Daoy (cell line): ENCODE measurements at regions not wholly inside any gene's neighbourhood (a gene's known extent, or its start where the extent isn't known, plus 50 kb on each side); places are given as distances from the start of the nearest gene placed in this dataset.
"Not testable (repeated sequence)": the region's sequence is repeated elsewhere in the genome, so short reads cannot be mapped to it uniquely, and the experiment has no call there.

Source experiments
- DNase-seq: peaks from one replicate; pipeline ENCODE4 v3.0.0-alpha.2; 2015; ENCODE audit warnings: low read depth

DNA sequence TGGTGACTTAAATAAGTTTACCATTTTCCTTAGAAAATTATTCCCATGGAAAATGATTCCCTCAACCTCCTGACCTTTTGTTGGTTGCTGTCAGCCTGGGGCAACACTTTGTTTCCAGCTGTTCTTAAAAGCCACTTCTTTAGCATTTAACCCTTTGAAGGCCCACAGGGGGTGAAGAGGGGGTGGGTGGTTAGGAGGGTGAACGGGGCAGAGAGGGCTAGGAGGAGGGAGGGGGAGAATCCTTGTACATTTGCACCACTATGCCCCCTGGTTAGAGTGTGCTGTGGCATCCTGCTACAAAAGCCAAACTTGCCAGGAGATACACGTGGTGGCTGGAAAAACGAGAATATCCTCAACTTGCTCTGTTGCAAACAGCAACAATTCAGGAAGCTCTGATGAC, 273.2 kb upstream of the RGMA start:
- no peak for DNase-seq

DNA sequence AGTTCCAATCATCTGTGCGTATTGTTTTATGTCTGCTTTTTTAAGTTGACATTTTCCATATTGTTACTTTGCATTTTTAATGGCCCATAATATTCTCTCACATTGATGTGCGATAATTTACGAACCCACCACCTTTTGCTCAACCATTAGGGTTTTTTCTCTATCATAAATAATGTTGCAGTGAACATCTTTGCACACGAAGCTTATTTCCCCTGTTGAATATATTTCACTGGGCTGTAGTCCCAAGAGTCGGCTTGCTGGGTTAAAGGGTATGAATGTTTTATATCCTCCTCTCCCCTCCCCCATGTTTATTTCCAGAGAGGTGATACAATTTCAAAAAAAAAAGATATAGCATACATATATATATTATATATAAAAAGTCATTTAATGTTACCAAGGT, 272.7 kb upstream of the RGMA start:
- DNase-seq, result no peak

DNA sequence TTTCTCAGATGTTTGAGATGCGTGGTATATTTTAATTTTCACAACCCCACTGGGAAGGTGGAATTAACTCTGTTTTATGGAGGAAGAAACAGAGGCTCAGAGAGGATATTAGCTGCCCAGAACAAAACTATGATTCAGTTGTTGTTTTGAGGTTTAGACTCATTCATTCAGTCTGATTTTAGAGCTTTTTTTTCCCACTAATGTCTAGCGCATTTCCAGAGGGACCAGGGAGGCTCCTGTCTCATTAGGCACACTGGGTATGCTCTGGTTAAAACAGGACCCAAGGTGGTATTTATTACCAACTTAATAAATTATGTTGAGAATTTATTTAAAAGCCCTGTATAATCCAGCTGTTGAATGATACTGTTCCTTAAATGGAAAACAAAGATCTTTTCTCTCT, 272.0 kb upstream of the RGMA start:
- DNase-seq, result peak; percentile 13

DNA sequence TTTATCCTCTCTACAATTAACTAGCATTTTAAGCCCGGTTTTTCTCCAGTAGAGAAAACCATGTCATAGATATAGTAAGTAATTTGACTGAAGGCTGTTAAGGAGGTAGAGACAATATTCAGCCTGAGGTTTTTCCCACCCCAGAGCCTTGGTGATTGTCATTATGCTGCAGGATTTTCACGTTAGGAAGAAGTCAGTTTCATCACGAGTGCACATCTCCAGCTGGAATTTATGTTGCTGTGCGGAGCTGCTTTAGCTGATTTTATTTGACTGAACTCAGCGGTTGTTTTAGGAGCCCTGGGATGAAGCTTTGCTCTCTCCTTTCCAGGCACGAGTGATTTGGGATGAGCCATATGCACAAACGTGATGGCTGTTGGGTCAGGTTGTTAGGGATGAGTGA, 271.3 kb upstream of the RGMA start:
- no peak for DNase-seq

DNA sequence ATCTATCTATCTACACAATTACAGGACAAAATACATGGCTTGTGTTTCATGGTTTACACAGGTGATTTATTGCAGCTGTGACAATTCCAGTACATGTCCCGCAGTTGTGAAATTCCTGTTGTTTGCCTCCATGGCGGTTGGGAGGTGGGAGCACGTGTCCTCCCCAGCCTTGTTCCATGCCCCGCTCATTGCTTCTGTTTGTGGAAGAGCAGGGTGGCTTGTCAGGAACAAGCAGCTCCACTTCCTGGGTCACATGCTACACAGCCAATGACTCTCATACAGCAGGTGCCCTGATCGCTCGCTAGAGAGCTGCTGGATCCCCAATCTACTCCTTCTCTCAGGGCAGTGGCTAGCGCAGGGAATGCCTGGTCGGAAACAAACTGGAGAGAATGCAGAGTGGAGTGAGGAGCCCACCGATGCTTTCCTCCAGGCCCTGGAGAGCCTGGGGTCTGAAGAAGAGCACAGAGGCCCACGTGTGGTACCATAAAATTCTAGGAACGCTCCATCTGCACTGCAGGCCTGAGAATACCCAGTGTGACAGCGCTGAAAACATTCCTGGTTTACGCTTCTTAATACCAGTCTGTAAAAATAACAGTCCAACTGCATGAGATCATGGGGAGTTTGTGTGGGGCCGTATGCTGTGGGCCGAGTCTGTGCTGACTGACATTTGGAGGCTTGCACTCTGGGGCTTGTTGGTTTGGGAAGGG, 270.6 kb upstream of the RGMA start:
- DNase-seq, result peak; percentile 65

DNA sequence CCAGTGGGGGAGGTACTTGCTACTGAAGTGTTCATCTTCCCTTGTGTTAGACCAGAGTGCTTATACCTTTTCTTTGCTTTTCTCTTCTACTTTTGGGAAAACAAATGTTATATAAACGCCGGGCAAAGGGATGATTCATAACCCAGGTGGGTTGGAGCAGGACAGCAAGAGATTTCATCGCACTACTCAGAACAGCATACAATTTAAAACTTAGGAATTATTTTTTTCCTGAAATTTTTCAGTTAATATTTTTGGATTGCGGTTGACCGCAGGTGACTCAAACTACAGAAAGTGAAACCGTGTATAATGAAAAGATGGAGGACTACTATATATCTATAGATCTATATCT, 270.0 kb upstream of the RGMA start:
- no peak for DNase-seq

DNA sequence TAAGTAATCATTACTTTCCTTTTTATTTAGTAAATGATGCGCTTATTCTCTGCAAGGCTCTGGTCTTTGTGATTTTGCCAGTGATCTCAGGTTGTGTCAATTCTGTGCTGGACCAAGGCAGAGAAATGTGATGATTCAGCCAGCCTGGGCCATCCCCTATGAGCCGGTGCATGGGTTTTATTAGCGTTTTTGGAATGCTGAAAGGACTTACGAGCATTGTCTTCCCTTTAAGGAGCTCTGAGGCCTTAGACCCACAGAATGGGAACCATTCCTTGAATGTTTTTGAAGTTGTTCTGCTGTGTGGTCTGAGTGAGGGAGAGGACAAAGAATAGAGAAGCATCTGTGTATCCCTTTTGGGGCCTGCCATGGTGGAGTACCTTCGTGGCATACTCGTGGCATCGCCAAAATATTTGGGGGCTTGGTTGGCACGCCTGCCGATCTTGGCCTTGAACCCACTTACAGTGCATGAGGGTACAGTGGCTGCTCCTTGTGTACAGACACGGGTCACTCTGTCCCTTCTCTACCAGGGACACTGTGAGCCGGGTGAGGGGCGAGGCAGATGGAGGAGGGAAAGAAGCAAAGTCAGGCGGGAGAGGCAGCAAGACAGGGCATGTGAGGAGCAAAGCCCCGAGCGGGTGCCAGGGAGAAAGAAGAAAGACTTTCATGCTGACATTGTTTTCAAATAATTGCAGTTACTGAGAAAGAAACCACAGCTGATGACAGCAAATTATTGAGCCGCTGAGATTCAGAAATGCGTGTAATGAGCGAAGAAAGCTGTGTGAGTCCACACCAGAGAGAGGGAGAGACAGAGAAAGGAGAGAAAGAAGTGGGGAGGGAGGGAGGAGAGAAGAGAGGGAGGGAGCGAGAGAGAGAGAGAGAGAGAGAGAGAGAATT, 269.4 kb upstream of the RGMA start:
- peak; percentile 41 for DNase-seq

DNA sequence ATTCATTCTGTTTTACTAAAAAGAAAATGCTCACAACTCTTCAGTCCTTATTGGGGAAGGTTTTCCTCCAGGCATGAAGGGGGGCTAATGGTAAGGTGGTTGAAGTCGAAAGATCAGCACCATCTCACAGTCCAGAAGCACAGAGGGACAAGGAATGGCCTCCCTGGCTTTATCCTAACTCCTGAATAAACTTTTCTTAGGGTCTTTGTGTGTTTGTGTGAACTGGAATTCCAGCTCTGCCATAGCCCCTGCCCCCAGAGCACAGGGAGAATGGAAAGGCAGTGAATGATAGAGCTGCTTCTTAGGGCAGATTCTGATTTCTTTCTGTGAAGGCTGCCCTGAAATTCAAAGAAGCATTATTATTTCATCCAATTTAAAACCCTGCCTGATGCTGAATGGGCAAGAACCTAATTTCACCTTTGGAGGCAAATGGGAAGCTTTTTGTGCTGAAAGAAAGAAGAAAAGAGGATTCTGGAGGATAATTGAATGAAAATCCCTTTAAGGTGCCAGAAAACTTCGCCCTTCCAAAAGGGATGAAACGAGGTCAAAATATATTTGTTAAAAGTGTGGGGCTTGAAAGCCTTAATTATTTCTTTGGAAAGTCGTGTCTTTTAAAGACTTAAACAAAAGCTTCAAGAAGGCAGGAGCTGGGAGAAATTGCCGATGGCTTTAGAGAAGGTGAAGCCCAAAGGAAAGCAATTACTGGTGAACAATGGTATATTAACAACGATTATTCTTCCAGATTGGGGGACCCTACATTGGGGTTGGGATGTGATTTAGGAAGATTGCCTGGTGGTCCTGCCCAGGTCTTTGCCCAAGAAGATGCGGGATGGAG, 259.9 kb upstream of the RGMA start:
- DNase-seq, result no peak

DNA sequence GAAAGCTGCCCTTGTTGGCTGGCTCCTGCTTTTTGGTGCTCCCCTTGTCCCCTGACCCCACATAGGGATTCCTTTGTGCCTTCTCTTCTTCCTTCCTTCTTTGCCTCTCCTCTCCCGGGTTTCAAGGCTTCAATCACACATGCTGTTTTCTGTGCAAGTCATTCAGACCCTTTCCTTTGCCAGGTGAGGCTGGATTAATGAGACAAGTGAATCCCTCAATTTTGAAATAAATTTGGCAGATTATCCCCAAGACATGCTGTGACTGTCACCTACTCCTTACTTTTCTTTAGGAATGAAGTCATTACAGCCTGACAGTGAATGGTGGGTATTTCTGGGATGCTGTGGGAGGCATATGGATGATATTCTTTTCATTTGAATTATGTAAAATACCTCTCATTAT, 259.0 kb upstream of the RGMA start:
- no peak for DNase-seq

DNA sequence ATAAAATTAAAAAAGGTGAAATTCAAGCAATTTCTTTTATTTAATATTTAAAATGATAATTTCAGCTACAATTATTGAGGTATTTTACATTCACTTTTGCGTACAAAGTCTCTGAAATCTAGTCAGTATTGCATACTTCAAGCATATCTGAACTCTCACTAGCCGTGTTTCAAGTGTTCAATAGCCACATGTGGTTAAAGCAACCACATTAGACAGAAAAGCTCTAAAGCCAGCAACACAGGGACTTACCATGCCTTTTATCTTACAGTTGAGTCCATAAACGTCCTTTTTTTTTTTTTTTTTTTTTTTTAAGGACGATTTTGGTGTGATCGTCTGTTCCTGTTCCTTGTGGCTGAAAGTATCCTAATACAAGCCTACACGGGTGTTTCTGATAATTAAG, 257.0 kb upstream of the RGMA start:
- no peak for DNase-seq

DNA sequence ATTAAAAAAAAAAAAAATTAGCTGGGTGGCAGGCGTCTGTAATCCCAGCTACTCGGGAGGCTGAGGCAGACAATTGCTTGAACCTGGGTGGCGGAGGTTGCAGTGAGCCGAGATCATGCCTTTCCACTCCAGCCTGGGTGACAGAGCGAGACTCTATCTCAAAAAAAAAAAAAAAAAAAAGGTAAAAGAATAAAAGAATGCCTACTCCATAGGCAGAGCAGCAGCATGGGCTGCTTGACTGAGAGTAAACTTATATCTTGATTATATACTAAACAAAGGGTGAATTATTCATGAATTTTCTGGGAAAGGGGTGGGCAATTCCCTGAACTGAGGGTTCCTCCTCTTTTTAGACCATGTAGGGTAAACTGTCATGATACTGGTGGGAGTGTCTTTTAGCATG, 254.4 kb upstream of the RGMA start:
- DNase-seq, result not testable (repeated sequence)

DNA sequence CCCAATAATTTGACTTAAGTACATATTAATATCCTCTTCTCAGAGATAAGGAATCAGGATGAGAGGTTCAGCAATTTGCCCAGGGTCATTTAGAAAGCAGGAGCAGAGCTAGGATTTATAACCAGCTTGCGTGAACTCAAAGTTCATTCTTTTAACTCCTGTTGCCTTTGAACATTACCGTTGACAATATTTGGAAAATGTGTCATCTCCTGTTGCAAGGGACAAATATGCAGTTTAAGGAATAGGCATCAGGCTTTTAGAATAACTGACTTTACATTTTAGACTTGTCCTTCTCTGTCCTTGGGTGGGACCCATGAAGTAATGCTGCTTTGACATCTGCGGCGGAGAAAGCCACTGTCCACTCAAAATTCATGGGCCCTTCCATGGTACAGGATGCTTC, 252.2 kb upstream of the RGMA start:
- DNase-seq, result no peak

DNA sequence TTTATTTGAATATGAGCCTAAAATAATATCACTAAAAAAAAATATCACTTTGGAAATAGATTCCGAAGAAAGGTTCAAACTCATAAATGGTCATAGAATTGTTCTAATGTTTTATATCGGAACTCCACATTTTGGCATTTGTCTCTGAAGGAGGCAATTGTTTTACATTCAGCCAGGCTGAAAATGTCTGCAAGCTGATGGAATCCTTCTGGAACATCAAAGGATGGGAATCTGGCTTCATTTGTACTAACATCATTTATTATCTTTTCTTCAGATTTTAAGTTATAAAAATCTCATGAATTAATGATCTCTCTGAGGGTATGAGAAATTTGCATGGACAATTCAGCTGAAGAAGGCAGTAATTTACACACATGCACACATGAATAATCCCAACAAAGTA, 251.4 kb upstream of the RGMA start:
- no peak for DNase-seq

DNA sequence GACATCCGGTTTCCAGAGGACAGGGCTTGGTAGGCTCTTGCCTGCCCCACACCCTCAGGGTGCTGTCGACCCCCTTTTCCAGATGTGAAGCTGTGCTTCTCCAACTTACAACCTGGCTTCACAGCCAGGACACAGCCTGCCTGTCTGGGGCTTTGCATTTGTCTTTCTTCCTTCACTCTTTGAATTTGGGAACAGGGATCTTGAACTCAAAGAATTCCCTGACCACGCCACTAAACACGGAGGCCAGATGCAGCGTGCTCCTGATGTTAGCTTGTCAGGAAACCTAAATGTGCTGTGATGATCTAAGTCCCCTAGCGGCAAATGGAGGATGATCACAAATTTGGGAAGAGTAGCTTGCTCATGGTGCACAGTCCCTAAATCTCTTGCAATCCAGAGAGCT, 244.8 kb upstream of the RGMA start:
- DNase-seq, result no peak

DNA sequence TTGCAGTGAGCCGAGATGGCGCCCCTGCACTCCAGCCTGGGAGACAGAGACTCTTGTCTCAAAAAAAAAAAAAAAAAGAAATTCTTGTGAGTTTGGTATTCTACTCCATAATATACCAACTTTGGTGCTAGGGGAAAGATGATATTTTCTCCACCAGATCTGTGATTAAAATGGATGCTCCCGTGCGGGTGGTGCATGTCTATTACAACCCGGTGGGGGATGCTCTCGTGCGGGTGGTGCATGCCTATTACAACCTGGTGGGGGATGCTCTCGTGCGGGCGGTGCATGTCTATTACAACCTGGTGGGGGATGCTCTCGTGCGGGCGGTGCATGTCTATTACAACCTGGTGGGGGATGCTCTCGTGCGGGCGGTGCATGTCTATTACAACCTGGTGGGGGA, 244.1 kb upstream of the RGMA start:
- DNase-seq, result not testable (repeated sequence)

DNA sequence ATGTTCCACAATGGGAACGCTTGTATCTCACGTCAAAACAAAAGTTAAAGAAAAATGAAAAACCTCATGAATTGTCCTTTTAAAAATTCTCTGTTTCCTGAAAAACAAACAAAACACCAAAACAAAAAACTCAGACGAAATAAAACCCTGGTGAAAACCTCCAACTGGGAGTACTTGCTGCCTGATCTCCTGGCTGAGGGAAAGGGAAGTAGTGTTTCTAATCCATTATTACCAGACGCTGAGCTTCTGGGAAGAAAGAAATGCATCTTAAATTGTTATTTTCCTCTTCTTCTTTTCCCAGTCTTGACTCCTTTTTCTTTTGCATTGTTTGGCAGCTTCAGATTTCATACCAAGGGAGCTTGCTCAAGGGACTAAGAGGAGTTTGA, 243.2 kb upstream of the RGMA start:
- DNase-seq, result no peak

DNA sequence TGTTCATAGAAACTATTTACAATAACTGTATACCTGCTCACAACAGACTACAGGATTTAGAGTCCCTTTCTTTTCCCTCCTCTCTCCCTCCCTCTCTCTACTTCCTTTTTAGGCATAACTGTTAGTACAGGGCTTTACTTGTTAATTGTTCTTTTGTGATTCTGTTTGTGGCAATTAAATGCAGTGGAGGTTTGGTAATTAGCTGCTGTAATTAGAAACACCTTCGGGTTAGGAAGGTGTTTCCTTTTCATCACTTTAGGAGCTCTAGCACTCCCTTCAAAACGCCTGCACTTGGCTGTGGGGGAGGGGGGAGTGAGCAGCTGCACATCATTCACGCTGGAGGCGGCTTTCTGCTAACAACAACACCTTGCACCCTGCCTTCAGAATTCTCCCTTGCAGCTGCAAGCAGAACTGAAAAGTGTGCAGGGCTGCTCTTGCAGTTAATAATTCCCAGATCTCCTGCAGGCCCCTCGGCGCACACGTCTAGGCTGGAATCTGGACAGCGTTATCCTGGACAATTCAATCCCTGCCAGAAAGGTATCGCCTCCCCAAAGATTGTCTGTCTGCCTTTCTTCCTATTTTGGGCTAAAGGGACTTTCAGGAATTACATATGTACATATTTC, 242.6 kb upstream of the RGMA start:
- DNase-seq, result no peak

DNA sequence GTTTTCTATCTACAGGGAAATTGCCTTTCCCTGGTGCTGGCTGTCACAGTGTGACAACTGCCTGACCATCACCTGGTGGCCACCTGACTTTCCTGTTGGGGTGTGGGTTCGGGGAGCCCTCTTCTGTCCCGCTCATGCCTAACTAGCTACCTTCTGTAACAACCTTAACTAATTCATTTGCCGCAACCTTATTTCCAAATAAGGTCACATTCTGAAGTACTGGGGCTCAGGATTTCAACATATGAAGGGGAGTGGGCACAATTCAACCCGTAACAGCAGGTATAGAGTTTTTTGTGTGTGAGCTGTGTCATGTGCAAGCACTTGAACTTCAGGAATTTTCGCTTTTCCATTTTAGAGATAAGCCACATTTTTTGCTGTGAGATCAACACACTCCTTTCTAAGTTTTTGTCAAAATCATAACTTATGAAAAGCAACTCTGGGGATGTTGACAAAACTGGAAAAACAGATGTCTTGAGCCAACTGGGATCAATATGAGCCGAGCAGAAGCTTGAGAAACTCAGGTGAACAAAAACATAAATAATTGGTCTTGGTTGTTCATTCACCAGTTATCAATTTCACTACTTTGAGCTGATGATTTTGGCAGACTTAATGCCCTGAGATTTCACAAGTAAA, 242.0 kb upstream of the RGMA start:
- DNase-seq, result no peak

DNA sequence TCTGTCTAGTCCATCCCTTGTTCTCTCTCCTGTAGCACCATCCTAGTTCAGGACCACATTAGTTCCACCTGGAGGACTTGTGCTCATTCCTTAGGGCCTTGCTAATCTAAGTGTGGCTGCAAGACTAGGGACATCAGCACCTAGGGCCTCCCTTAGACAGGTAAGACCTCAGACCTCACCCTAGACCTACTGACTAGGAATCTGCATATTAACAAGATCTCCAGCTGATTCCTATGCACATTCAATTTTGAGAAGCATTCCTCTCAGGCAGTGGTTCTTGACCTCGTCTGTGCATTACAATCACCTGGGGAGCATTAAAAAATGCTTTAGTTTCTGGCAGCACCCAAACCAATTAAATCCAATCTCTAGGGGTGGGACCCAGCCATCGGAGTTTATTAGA, 238.4 kb upstream of the RGMA start:
- no peak for DNase-seq

DNA sequence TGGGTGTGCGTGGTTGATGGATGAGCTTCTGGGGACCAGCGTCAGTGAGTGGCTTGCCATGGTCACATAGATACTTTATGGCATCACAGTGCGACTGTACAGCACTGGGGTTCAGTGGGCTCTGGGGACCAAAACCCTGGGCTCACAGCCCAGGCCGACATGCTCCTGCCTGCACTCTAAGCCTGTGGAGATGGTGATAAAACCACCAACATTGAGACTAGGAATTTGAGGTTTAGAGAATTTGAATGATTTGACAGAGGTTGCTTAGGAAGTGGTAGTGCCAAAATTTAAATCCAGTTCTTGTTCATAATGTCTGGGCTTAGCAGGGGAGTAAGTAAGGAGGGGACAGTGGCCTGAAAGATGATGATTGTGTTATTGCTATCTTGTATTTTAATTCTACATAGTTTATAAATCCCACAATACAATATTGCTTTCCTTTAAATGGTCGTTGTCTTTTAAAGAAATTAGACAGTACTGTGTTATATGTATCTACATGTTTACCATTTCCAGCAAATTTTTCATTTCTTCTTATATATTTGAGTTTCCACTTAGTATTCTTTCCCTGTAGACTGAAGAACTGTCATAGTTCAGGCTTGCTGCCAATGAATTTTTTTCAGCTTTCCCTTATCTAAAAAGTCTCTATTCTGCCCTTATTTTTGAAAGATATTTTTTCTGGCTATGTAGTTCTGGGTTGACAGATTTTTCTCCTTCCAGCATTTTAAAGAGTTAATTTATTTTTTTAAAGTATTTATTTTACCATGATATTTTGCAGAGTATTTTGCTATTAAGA, 235.4 kb upstream of the RGMA start:
- DNase-seq, result no peak

DNA sequence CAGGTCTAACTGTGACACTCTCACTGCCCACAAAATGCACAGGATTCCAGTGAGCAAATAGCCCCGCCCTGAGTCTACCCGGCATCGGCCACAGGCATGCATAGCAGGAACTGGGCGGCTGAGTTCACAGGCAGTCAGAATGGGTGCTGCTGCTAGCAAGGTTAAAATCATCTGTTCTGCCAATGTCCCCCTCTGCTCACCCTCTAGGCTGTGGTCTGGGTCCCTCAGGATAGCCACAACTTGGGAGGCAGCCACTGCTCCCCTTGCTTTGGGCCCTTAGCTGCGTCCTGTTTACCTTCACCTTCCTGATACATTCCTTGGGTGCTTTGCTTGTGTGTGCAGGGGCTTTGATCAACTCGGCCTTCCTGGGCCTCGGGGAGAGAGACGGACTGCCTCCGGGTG, 232.9 kb upstream of the RGMA start:
- DNase-seq, result peak; percentile 83
